ENCODE measurements at regions not wholly inside any gene's neighbourhood (a gene's known extent, or its start where the extent isn't known, plus 50 kb on each side); places are given as distances from the start of the nearest gene placed in this dataset.

DNA sequence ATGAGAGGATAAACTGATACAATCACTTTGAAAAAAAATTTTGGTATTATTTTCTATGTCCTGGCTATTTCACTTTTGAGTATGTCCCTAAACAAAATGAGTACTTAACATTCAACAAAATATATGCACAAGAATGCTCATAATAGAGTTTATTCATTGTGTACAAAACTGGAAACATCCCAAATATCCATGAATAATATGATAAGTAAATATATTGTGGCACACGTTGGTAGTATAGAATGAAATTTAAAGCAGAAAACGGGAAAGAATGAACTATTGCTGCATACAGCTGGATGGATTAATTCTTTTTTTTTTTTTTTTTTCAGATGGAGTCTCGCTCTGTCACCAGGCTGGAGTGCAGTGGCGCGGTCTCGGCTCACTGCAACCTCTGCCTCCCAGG is 725.2 kb downstream of the LTN1 start:
- H3K4me1 ChIP-seq (ENCODE audit: low read depth), result peaks cover 20% of the 10 kb centered on the region
- H3K4me3 ChIP-seq, result no peak overlapping the region
- H3K27ac ChIP-seq, result no peak overlapping the region
- no peaks in the 10 kb centered on the region for H3K27me3 ChIP-seq
- no peaks in the 10 kb centered on the region for H3K9me3 ChIP-seq (ENCODE audit: low read depth)
- no peaks in the 10 kb centered on the region for H3K36me3 ChIP-seq
- TF ChIP-seq, protein P1, sequence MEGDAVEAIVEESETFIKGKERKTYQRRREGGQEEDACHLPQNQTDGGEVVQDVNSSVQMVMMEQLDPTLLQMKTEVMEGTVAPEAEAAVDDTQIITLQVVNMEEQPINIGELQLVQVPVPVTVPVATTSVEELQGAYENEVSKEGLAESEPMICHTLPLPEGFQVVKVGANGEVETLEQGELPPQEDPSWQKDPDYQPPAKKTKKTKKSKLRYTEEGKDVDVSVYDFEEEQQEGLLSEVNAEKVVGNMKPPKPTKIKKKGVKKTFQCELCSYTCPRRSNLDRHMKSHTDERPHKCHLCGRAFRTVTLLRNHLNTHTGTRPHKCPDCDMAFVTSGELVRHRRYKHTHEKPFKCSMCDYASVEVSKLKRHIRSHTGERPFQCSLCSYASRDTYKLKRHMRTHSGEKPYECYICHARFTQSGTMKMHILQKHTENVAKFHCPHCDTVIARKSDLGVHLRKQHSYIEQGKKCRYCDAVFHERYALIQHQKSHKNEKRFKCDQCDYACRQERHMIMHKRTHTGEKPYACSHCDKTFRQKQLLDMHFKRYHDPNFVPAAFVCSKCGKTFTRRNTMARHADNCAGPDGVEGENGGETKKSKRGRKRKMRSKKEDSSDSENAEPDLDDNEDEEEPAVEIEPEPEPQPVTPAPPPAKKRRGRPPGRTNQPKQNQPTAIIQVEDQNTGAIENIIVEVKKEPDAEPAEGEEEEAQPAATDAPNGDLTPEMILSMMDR (IDR thresholded peaks at IDR 0.05; ENCODE audit: low read depth, low read length), result no peak
- no peak for DNase-seq (ENCODE audit: low read depth in 1 of 2, low spot score in 1 of 2)

- DNase-seq (ENCODE audit: low read depth in 1 of 2, low spot score in 1 of 2), result no peak
- TF ChIP-seq, protein P1 (IDR thresholded peaks at IDR 0.05; ENCODE audit: low read depth, low read length), result no peak
- H3K4me1 ChIP-seq (ENCODE audit: low read depth), result peaks cover 20% of the 10 kb centered on the region
- H3K9me3 ChIP-seq (ENCODE audit: low read depth), result no peaks in the 10 kb centered on the region
- H3K27ac ChIP-seq, result no peak overlapping the region
- H3K27me3 ChIP-seq, result no peaks in the 10 kb centered on the region
- H3K4me3 ChIP-seq, result no peak overlapping the region
- no peaks in the 10 kb centered on the region for H3K36me3 ChIP-seq
Observed at GRCh38 chr21:28266061-28266460, 726.6 kb downstream of the LTN1 start.

DNA sequence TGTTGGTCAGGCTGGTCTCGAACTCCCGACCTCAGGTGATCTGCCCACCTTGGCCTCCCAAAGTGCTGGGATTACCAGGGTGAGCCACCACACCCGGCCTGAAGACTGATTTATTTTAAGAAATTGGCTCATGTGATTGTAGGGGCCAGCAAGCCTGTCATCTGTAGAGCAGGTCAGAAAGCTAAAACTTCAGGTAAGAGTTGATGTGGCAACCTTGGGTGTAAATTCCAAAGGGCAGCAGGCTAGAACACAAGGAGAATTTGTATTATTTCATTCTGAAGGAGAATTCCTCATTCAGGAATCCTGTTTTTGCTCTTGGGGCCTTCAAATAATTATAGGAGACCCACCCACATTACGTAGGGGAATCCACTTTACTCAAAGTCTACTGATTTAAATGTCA is 728.7 kb downstream of the LTN1 start:
- no peaks in the 10 kb centered on the region for H3K27me3 ChIP-seq
- no peaks in the 10 kb centered on the region for H3K36me3 ChIP-seq
- DNase-seq (ENCODE audit: low read depth in 1 of 2, low spot score in 1 of 2), result no peak
- TF ChIP-seq, protein P1 (IDR thresholded peaks at IDR 0.05; ENCODE audit: low read depth, low read length), result no peak
- no peak overlapping the region for H3K4me3 ChIP-seq
- no peaks in the 10 kb centered on the region for H3K9me3 ChIP-seq (ENCODE audit: low read depth)
- peaks cover 12% of the 10 kb centered on the region for H3K4me1 ChIP-seq (ENCODE audit: low read depth)
- H3K27ac ChIP-seq, result no peak overlapping the region

DNA sequence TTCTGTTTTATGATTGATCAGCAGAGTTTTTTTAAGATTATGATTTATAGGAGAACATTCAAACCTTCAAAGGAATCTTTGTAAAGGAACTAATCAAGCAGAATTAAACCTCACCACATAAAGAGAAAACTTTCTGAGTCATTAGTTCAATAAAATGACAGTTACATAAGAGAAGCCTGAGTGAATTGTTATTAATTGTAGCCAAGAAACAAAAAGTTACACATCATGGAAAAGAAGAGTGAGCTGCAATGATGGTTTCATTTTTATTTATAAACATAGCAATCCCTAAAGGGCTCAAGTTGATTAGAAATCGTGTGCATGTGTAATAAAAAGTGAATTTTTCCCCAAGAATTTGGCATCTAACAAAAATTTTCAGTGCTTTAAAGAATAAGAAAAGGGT is 731.4 kb downstream of the LTN1 start:
- Histone ChIP-seq H3K4me1 (ENCODE audit: low read depth) (peaks cover 14% of the 10 kb centered on the region), H3K4me3 (no peak overlapping the region), H3K9me3 (ENCODE audit: low read depth) (no peaks in the 10 kb centered on the region), H3K27ac (no peak overlapping the region), H3K36me3 (no peaks in the 10 kb centered on the region), H3K27me3 (no peaks in the 10 kb centered on the region)
- no peak for DNase-seq (ENCODE audit: low read depth in 1 of 2, low spot score in 1 of 2)
- TF ChIP-seq, protein P1 (IDR thresholded peaks at IDR 0.05; ENCODE audit: low read depth, low read length), result no peak

- Histone ChIP-seq H3K9me3 (ENCODE audit: low read depth) (no peaks in the 10 kb centered on the region), H3K27ac (peak overlapping the region; percentile 93), H3K4me1 (ENCODE audit: low read depth) (peaks cover 32% of the 10 kb centered on the region), H3K27me3 (no peaks in the 10 kb centered on the region), H3K36me3 (no peaks in the 10 kb centered on the region), H3K4me3 (no peak overlapping the region)
- peak in 1 of 2 donors; percentile 81 for DNase-seq (ENCODE audit: low read depth in 1 of 2, low spot score in 1 of 2)
- TF ChIP-seq, protein P1 (IDR thresholded peaks at IDR 0.05; ENCODE audit: low read depth, low read length), result no peak
Observed at GRCh38 chr21:28257276-28257675, 735.4 kb downstream of the LTN1 start.

DNA sequence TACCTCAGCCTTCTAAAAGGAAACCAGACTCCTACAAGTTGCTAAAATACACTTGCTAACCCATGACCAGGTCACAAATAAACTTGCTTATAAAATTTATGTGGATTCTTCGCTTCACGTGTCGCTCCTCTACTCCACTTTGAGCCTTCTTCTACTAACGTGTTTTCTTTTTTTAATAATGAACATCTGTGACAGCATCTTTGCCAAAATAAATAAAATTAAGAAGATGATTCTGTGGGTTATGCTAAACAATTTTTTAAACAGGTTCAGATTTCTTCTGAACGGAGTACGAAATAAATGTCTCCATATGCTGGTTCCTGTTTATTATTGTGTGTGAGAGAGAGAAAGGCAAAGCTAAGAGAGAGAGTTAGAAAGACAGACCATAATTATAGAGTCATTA is 735.8 kb downstream of the LTN1 start:
- Histone ChIP-seq H3K4me3 (no peak overlapping the region), H3K4me1 (ENCODE audit: low read depth) (peaks cover 32% of the 10 kb centered on the region), H3K36me3 (no peaks in the 10 kb centered on the region), H3K27me3 (no peaks in the 10 kb centered on the region), H3K27ac (peak overlapping the region; percentile 93), H3K9me3 (ENCODE audit: low read depth) (no peaks in the 10 kb centered on the region)
- TF ChIP-seq, protein P1 (IDR thresholded peaks at IDR 0.05; ENCODE audit: low read depth, low read length), result no peak
- DNase-seq (ENCODE audit: low read depth in 1 of 2, low spot score in 1 of 2), result no peak
